CD4-positive, alpha-beta T cell treated with Interleukin-17A for 4 hours (primary cell): ENCODE measurements at regions not wholly inside any gene's neighbourhood (a gene's known extent, or its start where the extent isn't known, plus 50 kb on each side); places are given as distances from the start of the nearest gene placed in this dataset.

Experiments
- DNase-seq: peaks from one replicate; pipeline ENCODE4 v3.0.0-alpha.2; 2020; ENCODE audit warnings: mixed read lengths

DNA sequence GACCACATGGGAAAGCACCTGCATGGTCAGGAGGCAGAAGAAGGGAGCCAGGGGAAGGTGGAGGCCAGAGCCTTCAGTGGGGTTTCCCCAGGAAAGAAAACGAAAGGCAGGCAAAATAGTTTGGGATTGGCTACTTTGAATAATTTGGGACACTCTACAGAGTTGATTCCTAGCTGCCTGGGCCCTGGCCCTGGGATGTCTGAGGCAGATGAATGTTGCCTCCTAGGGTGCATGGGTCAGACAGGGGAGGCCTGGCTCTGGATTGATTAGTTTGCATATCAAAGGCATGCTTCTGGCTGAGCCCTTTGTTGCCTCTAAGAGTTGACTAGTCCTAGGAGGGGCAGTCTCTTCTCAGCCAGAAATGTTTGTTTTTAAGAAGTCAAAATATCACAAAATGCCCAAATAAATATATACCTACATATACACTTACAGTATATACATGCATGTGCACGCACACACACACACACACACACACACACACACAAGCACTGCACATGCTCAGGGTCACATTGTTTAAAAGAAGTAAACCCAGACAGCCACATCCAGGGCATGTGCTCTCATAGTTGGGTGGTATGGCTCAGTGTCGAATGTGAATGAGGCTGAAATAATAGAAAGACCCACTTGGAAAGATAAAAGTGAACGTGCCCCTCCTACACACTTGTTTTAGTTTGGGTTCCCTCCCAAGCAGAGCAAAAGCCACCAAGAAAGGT lies 184.2 kb downstream of the GPAM start:
- DNase-seq: no peak

- no peak for DNase-seq
Measured at GRCh38 chr10:111999915-112000302, 183.7 kb downstream of the GPAM start.

GRCh38 chr10:112000466-112000865 lies 183.1 kb downstream of the GPAM start:
- DNase-seq: no peak

DNA sequence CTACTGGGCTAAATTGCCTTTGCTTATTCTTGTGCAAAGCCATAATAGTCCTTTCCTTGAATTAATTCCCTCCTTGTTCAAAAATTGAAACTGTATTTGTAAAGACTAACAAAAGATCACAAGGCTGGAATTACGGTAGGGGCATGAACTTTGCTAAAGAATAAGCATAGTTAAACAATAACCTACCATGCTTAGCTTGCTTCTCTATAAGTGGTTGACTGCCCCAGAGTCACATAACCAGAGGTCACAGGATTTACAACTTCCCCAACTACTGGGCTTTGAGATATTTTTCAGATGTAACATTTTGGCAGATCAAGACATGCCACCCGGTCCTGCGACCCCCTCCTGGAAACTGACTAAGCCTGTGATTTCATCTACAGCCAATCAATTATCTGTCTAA lies 181.4 kb downstream of the GPAM start:
- no peak for DNase-seq

DNA sequence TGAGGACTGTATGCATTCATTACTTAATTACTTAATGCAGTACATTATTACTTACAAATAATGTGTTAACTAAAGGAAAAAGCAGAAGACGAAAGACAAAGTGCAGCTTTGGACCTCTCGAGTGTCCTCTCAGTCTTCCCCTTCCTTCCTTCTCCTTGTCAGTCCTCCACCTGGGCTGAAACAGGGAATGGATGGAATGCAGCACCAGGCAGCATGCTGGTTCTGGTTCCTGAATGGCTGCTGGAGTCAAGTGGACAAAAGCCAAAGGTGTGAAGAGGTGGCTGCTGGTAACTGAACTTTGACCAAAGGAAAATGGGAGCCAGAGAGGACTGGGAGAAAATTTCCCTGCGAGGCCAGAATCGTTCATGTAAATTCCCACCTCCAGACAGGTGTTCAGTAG lies 179.5 kb downstream of the GPAM start:
- no peak for DNase-seq

- DNase-seq: no peak
Measured at GRCh38 chr10:112005044-112005443, 178.5 kb downstream of the GPAM start.

- no peak for DNase-seq
Measured at GRCh38 chr10:112006407-112006806, 177.2 kb downstream of the GPAM start.

DNA sequence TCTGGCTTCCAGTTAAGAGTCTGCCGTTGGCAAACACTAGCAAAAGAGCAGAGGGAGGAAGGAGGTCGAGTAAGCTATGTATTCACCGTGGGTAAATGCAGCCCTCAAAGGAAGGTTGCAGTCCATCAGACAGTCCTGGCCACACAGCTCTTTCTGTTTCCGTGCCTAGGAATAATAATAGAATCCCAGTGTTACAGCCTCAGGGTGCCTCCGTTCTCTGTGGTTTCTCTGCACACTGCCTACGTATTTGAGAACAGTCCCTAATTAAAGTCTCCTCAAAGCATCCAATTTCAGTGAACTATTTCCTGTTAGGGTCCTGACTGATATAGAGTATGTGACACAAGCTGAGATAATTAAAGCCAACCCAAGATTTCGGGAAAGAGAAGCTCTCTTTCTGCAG lies 176.7 kb downstream of the GPAM start:
- no peak for DNase-seq

DNA sequence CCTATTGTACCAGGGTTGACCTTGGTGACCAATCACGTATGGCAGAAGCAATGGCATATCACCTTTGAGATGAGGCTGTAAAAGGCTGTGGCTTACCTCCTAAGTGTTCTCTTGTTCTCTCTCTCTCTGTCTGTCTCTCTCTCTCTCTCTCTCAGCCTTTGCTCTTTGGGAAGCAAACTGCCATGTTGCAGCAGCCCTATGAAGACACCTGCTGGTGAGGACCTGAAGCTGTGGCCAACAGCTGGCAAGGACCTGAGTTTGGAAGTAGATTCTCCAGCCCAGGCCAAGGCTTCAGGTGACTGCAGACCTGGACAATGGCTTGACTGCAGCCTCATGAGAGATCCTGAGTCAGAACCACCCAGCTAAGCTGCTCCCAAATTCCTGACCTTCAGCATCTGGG lies 161.4 kb downstream of the GPAM start:
- DNase-seq: no peak

DNA sequence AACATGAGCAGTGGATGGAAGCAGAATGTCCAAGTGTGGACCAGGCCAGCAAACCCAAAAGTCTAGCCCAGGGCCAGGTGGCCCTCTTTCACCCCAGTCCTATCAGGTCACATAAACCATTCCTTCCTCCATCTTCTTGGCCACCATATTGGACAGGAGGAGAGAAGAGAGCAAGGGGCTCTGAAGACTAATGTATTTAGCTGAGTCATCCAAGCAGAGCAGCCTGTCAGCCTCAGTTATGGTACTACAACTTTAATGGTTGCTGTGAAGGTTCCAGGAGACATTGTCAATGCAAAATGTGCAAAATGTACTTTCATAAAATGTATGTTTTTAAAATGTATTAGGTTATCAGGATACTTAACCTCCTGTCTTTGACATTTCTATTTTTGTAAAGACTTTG lies 159.5 kb downstream of the GPAM start:
- DNase-seq: no peak

DNA sequence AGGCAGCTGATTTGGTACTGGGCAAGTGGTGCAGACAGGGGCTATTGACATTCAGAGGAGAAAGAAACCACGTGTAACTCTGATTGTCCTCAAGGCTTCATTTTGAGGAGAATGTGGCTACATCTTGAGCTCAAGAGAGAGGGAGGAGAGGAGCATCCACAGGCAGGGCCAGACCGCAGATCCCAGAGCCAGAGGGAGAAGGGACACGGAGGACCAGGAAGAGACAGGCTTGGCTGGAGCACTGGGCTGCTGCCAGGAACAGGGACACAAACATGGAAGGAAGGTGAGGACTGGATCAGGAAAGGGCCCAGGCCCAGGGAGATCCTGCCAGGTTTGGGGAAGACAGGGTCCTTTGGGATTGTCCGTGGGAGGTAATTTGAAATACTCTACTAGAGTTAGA lies 158.3 kb downstream of the GPAM start:
- no peak for DNase-seq

DNA sequence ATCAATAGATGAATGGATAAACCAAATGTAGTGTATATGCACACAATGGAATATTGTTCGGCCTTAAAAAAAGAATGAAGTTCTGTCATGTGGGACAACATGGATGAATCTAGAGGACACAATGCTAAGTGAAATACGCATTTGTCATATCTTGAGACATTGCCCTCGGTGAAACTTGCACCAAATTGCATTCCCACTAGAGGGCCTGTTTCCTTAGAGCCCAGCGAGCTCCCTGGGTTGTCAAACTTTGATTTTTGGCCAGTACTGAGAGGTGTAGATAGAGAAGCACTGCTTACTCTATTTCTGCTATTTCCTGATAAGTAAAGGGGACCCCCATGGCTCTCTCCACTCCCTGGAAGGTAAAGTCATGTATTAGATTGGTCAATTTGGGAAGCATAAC lies 157.1 kb downstream of the GPAM start:
- no peak for DNase-seq

- no peak for DNase-seq
Measured at GRCh38 chr10:112027731-112028280, 155.8 kb downstream of the GPAM start.

DNA sequence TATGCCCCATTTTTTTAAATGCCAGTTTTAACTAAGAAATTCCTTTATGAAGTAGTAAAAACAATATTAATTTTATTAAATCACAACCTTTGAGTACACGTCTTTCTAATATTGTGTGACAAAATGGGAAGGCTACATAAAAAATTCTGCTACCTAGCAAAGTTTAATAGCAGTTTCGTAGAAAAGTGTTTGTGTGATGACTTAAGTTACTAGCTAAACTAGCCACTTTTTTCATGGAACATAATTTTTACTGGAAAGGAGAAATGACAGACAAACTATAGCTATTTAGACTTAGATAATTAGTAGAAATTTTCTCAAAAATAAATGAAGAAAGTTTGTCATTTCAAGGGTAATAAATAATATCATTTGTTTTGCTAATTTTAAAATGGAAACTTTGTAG lies 153.1 kb downstream of the GPAM start:
- DNase-seq: no peak

DNA sequence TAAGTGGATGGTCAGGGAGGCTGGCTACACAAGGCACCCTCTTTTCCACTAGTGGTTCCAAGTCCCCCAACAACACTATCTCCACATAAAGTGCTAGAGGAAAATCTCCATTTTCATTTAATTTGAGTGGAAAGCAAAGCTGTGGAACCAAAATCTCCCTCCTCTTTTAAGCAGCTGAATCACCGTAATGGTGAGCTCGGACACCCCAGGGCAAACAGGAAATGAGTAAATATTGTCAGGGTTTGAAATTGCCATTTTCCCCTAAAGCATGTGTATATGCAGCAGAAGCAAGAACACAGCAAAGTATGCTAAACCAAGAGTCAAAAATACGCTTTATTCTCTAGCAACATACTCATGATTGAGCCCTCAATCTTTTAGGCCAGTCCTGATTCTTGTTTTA lies 143.7 kb downstream of the GPAM start:
- DNase-seq: no peak

DNA sequence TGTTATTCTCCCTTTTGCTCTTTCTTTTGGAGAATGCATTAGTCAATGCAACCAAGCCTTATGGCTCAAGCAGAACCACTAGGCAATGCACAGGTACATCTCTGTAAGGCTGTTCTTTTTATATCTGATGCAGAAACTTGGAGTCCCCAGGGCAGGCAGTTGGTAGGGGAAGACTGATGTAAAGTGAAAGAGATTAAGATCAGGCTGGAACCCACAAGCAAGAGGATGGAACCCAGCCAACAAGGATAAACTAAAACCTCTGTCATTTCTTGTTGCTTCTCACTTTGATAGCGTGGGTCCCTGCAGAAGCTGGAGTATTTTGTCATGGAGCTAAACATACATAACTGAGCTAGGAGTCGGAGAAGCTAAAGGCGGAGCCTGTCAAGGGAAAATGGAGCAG lies 142.9 kb downstream of the GPAM start:
- no peak for DNase-seq

DNA sequence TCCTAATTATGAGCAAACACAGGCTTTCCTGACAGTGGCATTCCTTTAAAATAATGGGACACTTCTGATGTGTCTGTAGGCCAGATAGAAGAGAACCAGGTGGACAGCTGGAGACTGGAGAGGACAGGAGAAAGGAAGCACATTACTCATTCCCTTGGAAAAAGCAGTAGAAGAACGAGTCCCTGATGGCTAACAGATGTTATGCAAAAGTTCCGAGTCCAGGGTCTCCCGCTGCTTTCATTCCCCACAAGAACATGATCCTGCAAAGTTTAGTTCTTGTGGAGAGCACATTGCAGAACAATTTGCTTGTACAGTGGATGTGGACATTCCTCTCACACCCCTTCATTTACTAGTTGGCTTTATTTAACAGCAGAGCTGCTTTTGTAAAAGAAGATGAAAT lies 137.6 kb downstream of the GPAM start:
- DNase-seq: no peak

- no peak for DNase-seq
Measured at GRCh38 chr10:112047674-112048073, 135.9 kb downstream of the GPAM start.

DNA sequence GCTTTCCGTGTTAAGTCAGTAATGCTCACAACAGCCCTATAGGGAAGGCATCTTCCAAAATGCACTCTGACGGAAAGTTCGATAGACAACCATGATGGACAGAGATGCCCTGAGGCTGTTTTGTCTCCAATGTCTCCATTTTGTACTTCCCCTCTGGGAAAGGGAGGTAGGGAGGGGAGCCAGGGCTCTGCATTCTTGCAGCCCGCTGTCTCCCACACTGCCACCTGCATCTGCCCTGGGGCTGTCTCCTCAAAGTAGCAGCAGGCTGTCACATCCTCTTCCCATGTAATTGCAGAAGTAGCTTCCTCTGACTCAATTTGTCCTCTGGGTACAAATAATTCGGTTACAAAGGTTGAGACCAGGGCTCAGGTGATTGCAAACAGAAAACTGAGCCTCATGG lies 131.4 kb downstream of the GPAM start:
- no peak for DNase-seq

DNA sequence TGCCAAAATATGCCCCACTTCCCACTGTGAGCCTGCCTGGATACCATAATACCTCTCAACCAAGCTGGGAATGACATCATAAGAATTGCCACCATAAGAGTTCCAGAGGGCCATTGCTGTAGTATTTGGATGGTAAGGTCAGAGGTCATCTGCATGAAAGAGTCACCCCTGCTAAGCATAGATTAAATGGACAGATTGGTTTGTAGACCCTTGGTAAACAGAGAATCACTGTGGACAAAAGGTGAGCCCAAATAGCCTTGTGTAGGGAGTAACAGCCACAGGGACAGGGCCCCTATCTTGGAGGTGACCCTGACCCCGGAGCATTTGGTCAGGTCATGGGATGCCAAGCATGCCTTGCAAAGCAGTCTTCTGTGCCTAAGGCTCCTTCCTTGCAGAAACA lies 129.7 kb downstream of the GPAM start:
- DNase-seq: no peak

DNA sequence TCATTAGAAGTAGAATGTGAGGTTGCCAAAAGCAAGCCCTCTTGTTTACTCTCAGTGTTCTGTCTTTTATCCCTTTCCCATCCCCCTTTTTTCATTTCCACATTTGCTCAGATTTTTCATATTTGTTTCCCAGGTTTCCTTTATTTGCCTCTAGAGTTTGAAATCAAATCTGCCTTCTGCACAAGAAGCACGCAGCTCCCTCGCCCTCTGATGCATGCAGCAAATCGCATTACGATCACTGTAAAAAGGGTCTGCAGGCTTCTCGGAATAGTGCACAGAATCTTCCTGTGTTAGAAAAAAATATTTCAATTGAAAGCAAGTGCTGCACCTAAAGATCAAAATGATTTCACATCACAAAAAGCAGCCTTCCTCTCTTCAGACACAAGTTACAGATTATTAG lies 129.0 kb downstream of the GPAM start:
- no peak for DNase-seq

DNA sequence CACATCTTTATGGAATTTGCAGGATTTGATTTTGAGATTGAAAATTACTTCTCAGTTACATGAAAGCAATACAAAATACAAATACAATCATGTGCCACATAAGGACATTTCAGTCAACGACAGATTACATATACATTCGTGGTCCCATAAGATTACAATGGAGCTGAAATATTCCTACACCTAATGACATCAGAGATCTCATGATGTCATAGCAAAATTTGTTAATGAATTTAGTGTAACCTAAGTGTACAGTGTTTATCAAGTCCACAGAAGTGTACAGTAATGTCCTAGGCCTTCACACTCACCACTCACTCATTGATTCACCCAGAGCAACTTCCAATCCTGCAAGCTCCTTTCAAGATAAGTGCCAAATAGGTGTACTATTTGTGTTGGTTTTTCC lies 126.5 kb downstream of the GPAM start:
- no peak for DNase-seq

GRCh38 chr10:112059220-112059619 lies 124.3 kb downstream of the GPAM start:
- DNase-seq: no peak

DNA sequence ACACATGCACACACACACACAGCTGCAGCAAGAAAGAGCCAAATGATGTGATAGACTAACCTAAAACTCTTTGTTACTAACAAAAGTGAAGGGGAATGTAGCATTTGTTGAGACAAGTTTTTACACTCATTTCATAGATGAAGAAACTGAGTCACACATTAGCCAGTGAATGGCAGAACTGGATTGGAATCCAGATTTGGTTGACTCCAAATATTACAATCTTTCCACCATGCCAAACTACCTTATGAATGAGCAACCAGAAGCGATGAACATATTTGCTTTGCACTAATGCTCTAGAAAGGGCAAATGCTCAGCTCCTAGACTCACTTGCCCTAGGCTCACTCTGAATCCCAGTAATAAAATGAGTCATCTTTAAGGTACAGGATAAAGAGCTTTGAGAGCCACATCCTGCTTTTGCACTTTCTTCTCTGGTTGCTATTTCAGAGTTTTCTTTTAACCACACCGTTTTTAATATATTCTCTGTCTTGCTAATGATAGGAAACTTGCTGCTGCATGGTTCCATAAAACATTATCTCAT lies 111.9 kb downstream of the GPAM start:
- DNase-seq: no peak

- no peak for DNase-seq
Measured at GRCh38 chr10:112078003-112078402, 105.6 kb downstream of the GPAM start.
